K562 (cell line): ENCODE measurements at regions not wholly inside any gene's neighbourhood (a gene's known extent, or its start where the extent isn't known, plus 50 kb on each side); places are given as distances from the start of the nearest gene placed in this dataset.
A peak's percentile ranks its signal among the peaks of the same experiment; 100 is the strongest.
"Not testable (repeated sequence)": the region's sequence is repeated elsewhere in the genome, so short reads cannot be mapped to it uniquely, and the experiment has no call there.

Experiments used
- ATAC-seq: fragments of 200-7000 bp; cut with Tn5 transposase; 3 replicates; pipeline ENCODE4 v1.9.1; 2020; ENCODE audit warnings: moderate library complexity
- BruUV-seq: library from RNA; stranded (reverse); fragments of 400-500 nt; replicated peaks from 2 replicates; lab custom pipeline; 2021; lab: Mats Ljungman, UMichigan
- CTCF ChIA-PET: fragments of 300-600 bp; formaldehyde crosslinking; extraction: SDS; loops from one replicate; lab custom pipeline; 2021; ENCODE audit warnings: low intra/inter-chr PET ratio; lab: Yijun Ruan, JAX
- POLR2A ChIA-PET: fragments of 300-600, 350-650 bp; sonication (Branson Sonifier 250); formaldehyde crosslinking; extraction: SDS; loops from one replicate; lab custom pipeline; 2021; ENCODE audit warnings: antibody characterized with exemption, inconsistent platforms; lab: Yijun Ruan, JAX
- DNase-seq, 4 experiments: peaks; one replicate each; pipeline versions ENCODE4 v3.0.0 to v3.0.0-alpha.2; 2011 to 2018; ENCODE audit warnings: low spot score in 3 of 4, mixed read lengths in 3 of 4; ENCODE audit errors: extremely low read depth in 1 of 4
- FAIRE-seq: peaks from 2 replicates; lab custom pipeline; 2011; peaks lifted over from hg19 to GRCh38; lab: Jason Lieb, UNC
- H2AFZ ChIP-seq: 2 replicates; pipeline ENCODE4 v1.6.0; 2011; ENCODE audit warnings: low read depth, low read length, control low read depth, inconsistent platforms
- H3K27ac ChIP-seq: fragments of 200-600 bp; 3 replicates; pipeline ENCODE4 v1.8.0; 2011; ENCODE audit warnings: low read depth, mild to moderate bottlenecking, control low read depth, inconsistent platforms, low read length, moderate library complexity, mixed read lengths; ENCODE audit errors: extremely low read depth
- H3K27me3 ChIP-seq, 2 experiments: fragments of 300-600 bp in 1 of 2; 2 replicates in 1 of 2; 3 replicates in 1 of 2; pipeline versions ENCODE4 v1.6.0 to v1.8.0; 2011; ENCODE audit warnings: inconsistent platforms in 2 of 2, low read length in 2 of 2, mild to moderate bottlenecking in 1 of 2, mixed read lengths in 1 of 2, moderate library complexity in 1 of 2; ENCODE audit not compliant: control insufficient read depth in 2 of 2, insufficient read depth in 2 of 2
- H3K36me3 ChIP-seq: fragments of 300-600 bp; 3 replicates; pipeline ENCODE4 v1.8.0; 2011; ENCODE audit warnings: mild to moderate bottlenecking, low read length, inconsistent platforms; ENCODE audit not compliant: control insufficient read depth, insufficient read depth
- H3K4me1 ChIP-seq, 2 experiments: fragments of 200-600 bp in 1 of 2; replicated peaks in 1 of 2; 2 replicates in 1 of 2; 3 replicates in 1 of 2; pipeline versions ENCODE4 v1.5.1 to v1.8.0; 2011; ENCODE audit warnings: inconsistent platforms in 2 of 2, low read length in 2 of 2, mild to moderate bottlenecking in 1 of 2, mixed read lengths in 1 of 2, moderate library complexity in 1 of 2; ENCODE audit not compliant: control insufficient read depth in 2 of 2, insufficient read depth in 2 of 2
- H3K4me2 ChIP-seq: 2 replicates; pipeline ENCODE4 v1.6.1; 2011; ENCODE audit warnings: low read length, control low read depth, inconsistent platforms, mixed read lengths; ENCODE audit not compliant: insufficient read depth
- H3K4me3 ChIP-seq: fragments of 200-600 bp; sonication (generic), shearing (Covaris generic); 2 replicates; pipeline ENCODE4 v1.5.1; 2016; ENCODE audit warnings: control low read depth, inconsistent platforms
- H3K79me2 ChIP-seq: fragments of 200-600 bp; 3 replicates; pipeline ENCODE4 v1.8.0; 2011; ENCODE audit warnings: low read length, inconsistent platforms; ENCODE audit not compliant: control insufficient read depth, insufficient read depth
- H3K9ac ChIP-seq, 2 experiments: 2 replicates each; pipeline versions ENCODE4 v1.6.0 to v1.6.1; 2011; ENCODE audit warnings: low read depth in 2 of 2, low read length in 2 of 2, control low read depth in 1 of 2, inconsistent platforms in 1 of 2, mild to moderate bottlenecking in 1 of 2, mixed read lengths in 1 of 2; ENCODE audit not compliant: insufficient read depth in 1 of 2
- H3K9me1 ChIP-seq: one replicate; pipeline ENCODE4 v1.6.0; 2011; ENCODE audit warnings: inconsistent platforms, mild to moderate bottlenecking, low read length, moderate library complexity; ENCODE audit not compliant: control insufficient read depth, insufficient read depth
- H3K9me3 ChIP-seq: replicated peaks from 2 replicates; pipeline ENCODE4 v1.5.1; 2011; ENCODE audit warnings: low read depth, low read length, inconsistent platforms; ENCODE audit not compliant: control insufficient read depth, insufficient read depth
- H4K20me1 ChIP-seq: replicated peaks from 2 replicates; pipeline ENCODE4 v1.6.1; 2011; ENCODE audit warnings: low read length, inconsistent platforms, mixed read lengths; ENCODE audit not compliant: control insufficient read depth, insufficient read depth
- BCL6 ChIP-seq: fragments of 250-450 bp; sonication (Bioruptor Pico); IDR thresholded peaks from 2 replicates; pipeline ENCODE4 v1.4.0; 2020
- NKRF ChIP-seq: fragments of 450-650 bp; IDR thresholded peaks from 2 replicates; pipeline ENCODE4 v1.6.1; 2016; ENCODE audit warnings: borderline replicate concordance
- ZNF316 ChIP-seq: fragments of 450-650 bp; IDR thresholded peaks from 2 replicates; pipeline ENCODE4 v1.6.1; 2016
- WGBS: fragments of 100-300 bp; shearing (Covaris generic); methylation state at CpG from one replicate; pipeline ENCODE4 v1.1.6; 2016; ENCODE audit warnings: low coverage, mixed read lengths; ENCODE audit not compliant: insufficient coverage; ENCODE audit errors: missing lambda C conversion rate; 5-methylcytosine and 5-hydroxymethylcytosine counted together
- in situ Hi-C: fragments of 300-500 bp; cut with MboI; formaldehyde crosslinking; loops from 4 replicates; pipeline ENCODE4 v1.15.0; 2018; ENCODE audit warnings: inconsistent platforms, mixed read lengths
- intact Hi-C: fragments of 100-400 bp; cut with micrococcal nuclease; formaldehyde crosslinking; loops from 2 replicates; pipeline ENCODE4 v1.14.2; 2022

- no peak overlapping the region for H2AFZ ChIP-seq
- H3K4me2 ChIP-seq = no peak overlapping the region
- in situ Hi-C loops = no loop called here
- H3K27me3 ChIP-seq = peaks cover 0 to 21% of the 10 kb centered on the region in 2 experiments; a peak in 1 of 5 replicates
- no peaks in the 10 kb centered on the region for H3K9me3 ChIP-seq
- ChIA-PET CTCF (no interaction called here), POLR2A (no interaction called here)
- no peaks in the 10 kb centered on the region for H3K36me3 ChIP-seq
- no peaks in the 10 kb centered on the region for H3K9me1 ChIP-seq
- ATAC-seq = no peak
- no TSS peak for BruUV-seq
- DNase-seq = no peak
- TF ChIP-seq NKRF (no peak), BCL6 (CRISPR knock-in tag) (no peak)
- no peak overlapping the region for H3K4me3 ChIP-seq
- no peak overlapping the region for H3K27ac ChIP-seq
- 2% methylated on average over 6 of the region's 7 CpGs for WGBS
- no peaks in the 10 kb centered on the region for H3K4me1 ChIP-seq
- no peak for FAIRE-seq
- H4K20me1 ChIP-seq = no peaks in the 10 kb centered on the region
- intact Hi-C loops = no loop called here
- H3K79me2 ChIP-seq = no peaks in the 10 kb centered on the region
- no peak overlapping the region for H3K9ac ChIP-seq
Observed at GRCh38 chr15:31504462-31504839, 177.8 kb downstream of the KLF13 start.

GRCh38 chr15:31507573-31507972 is 180.9 kb downstream of the KLF13 start:
- CTCF ChIA-PET, in situ Hi-C loops, BruUV-seq, H2AFZ ChIP-seq, H3K27ac ChIP-seq, H3K79me2 ChIP-seq, H3K9me3 ChIP-seq, H3K4me3 ChIP-seq, POLR2A ChIA-PET: not testable (repeated sequence)
- peak; percentile 59; the same call in 1 of the 2 replicates for TF ChIP-seq ZNF316
- TF ChIP-seq, all 486 proteins: peak for 1; not testable (repeated sequence) for 485
- H3K27me3 ChIP-seq, FAIRE-seq, H3K36me3 ChIP-seq, H4K20me1 ChIP-seq, H3K9ac ChIP-seq, intact Hi-C loops, H3K4me1 ChIP-seq, ATAC-seq, DNase-seq, H3K4me2 ChIP-seq, H3K9me1 ChIP-seq: not testable (repeated sequence)
- WGBS = 0% methylated on average over 5 of the region's 5 CpGs
